GM18870 (cell line): ENCODE measurements at regions not wholly inside any gene's neighbourhood (a gene's known extent, or its start where the extent isn't known, plus 50 kb on each side); places are given as distances from the start of the nearest gene placed in this dataset.

Experiments used
- ATAC-seq: cut with Tn5 transposase; IDR thresholded peaks from one replicate; pipeline ENCODE4 v1.9.1; 2021; ENCODE audit warnings: moderate library complexity; ENCODE audit not compliant: unreplicated experiment

DNA sequence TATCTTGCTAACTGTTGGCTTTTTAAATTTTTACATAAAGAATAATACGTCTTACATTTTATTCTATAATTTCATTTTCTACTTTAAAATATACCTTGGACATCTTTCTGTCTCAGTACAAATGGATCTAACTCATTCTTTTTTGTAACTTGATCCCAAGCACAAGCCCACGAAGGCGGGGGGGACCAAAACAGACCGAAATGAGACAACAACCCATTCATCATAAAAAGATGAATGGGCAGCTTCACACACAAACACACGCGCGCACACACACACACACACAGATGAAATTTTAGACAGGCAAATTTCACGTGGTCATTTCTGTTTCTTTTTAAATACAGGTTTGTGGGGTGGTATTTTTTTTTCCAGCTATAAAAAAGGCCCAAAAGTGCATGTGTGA is 271.3 kb upstream of the TOPAZ1 start:
- no peak for ATAC-seq

DNA sequence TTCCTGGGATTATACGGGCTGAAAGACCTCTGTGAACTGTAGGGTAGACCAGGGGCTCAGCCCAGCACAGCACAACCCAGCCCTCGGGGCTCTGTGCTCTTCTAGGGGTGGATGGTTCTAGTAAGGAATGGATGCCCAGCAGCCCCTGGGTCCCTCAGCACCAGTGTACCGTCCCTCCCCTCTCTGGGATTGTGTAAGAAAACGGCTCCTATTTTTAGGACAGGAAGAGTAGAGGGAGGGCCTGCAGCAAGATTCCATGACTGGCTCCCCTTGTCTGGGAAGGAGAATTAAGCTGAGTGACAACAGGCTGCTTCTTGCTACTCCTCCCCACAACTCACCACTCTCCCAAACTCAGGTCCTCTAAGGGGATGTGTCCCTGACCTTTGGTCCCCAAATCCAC is 270.8 kb upstream of the TOPAZ1 start:
- no peak for ATAC-seq

DNA sequence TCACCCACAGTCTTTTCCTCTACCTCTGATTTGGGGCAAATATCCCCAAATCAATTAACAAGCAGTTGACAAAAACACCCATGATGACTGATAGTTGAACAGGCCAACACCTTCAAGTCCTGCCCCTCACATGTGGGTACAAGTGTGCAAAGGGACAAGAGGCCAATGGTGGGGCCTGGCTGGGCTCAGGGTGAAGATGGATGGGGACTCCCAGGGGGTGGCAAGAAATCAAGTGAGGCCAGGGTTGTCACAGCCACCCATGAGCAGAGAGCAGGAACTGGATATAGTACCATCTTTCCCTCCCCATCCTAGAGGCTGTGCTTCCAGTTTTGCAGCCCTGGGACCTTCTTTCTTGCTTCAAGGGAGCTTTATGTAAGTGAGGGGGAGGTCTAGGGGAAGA is 270.2 kb upstream of the TOPAZ1 start:
- no peak for ATAC-seq

DNA sequence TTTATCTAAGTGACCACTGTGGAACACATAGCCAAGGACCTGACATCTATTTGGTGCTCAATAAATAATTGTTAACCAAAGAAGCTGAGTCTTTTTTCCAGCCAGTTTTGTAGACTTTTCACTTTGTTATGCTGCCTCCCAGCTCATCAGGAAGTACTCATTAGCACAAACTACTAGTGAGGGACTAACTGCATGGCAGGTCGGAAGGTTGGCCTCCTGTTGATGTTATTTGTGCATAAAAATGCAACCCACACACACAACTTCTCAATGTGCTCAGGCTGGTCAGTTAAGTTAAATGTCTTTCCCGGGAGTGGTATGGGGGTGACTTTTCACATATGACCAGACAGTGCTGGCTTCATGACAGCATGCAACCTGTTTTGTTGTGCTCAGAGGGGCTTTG is 263.0 kb upstream of the TOPAZ1 start:
- ATAC-seq, result no peak

DNA sequence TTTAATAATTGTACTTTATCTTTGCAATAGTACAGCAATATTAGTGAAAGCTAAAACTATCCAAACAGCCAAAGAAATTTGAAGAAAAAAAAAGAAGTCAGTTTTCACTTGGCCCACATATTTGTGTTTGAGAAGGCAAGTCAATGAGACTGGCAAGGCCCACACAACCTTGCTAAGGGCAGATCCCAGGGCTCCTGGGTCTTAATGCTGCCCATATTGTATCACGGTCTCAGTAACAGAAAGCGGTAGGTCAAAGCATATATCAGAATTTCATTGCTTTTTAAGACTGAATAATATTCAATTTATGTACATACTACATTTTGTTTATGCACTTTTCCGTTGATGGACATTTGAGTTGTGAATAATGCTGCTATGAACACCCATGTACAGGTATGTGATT is 262.0 kb upstream of the TOPAZ1 start:
- ATAC-seq, result no peak

DNA sequence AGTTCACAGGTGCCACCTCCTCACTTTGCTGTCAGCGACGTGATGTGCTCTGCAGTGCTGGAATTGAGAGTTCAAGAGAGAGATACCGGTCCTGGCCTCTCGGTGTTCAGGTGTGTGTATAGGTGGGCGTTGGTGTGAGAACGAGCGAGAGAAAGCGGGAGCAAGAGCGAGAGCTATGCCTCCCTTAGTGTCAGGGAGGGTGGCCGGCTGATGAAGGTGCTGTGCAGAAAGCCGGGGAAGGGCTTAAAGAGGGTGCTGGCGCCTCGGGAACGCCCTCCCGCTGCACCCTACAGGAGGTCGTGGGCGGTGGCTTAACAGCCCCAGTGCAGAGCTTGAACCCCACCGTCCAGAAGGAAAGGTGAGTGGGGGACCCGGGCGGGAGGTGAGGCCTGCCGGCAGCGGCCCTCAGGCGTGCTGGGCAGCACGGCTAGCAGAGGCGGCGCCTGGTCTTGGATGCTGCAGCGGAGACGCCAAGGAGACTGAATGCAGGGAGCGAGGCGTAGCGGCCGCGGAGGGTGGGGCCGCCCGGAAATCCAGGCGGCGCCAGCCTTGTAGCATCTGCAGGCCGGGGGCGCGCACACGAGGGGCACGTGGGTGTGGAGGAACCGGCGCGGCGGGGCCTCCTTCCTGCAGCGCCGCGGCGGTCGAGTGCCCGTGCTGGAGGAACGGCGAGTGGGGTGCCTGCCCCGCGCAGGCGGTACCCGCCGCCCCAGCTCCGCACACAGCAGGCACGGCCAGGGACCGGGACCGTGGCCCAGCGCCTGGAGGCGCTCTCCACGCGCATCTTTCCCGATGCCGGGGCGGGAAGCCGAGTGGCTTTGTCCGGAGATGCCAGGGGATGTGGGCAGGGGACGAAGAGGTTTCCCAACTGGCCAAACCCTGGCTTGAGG is 246.8 kb upstream of the TOPAZ1 start:
- ATAC-seq, result no peak

DNA sequence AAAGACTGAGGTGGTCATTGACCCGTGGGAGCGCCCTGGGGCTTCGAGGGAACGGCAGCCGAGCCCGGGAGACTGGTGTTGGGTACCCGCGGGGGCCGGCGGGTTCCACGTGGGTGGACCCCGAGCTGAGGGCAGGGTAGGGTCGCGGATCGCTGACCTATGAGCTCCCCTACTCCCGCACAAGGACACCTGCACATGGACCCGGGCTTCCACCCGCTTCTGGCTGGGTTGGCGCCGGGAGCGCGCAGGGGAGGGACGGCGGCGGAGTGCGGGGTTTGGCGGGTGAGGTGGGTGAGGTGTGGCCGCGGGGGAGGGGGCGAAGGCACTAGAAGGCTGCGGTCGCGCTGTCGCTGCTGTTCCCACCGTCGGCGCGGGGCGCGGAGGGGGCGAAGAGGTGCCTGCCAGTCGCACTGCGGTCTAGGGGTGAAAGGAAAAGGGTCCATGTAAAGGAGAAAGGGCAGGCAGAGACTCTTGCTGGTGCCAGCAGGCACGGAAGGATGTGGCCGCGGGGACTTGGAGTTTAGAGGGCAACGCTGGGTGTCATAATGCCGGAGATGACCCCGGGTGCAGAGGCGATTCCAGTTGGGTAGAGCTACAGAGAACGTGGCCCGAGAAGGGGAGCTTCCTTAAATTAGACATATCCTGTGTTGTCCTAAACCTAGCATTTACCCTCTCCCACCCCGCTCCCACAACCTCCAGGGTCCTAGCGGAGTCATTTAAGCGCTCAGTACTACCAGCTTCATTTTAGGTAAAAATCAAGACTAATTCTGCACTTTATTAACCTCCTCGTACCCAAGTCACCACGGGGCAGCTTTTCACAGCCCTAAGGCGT is 245.9 kb upstream of the TOPAZ1 start:
- no peak for ATAC-seq

DNA sequence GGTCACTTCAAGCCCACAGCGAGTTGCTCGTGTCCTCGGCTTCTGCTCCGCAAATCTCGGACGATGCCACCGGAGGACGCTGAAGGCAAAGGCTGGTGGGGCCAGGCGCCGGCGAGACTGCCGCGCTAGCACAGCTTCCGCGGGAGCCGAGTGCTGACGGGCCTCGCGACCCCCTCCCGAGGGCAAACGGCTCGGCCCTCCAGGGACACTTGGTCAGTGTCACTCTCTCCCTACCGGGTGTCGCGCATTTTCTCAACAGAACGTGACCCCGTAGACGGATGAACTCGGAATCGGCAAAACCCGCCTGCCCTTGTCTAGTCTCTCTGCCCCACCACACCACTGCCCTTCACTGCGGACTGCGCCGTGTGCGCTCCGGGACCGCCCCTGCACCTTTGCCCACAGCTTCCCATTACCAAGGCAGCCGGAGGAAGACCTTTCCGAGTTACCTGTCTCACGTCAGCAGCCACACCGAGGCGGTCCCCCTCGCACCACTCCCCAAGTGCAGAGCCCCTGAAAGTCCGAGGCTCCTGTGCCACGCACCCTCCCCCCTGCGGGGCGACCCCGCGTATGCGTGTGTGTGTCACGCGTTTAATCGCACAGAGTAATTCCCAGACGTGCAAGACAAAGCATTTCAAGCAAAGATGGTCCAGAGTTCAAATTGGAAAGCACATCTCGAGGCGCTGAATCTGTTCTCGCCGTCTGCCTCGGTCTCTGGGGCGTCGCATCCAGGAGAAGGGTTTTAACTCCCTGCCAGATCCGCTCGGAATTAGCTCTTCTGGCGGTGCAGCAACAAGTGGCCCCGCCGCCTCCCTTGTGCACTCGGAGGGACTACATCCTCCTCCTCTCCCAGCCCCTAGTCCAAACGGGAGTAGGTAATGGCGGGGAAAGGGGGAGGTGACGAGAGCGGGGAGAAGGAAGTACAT is 245.0 kb upstream of the TOPAZ1 start:
- no peak for ATAC-seq

DNA sequence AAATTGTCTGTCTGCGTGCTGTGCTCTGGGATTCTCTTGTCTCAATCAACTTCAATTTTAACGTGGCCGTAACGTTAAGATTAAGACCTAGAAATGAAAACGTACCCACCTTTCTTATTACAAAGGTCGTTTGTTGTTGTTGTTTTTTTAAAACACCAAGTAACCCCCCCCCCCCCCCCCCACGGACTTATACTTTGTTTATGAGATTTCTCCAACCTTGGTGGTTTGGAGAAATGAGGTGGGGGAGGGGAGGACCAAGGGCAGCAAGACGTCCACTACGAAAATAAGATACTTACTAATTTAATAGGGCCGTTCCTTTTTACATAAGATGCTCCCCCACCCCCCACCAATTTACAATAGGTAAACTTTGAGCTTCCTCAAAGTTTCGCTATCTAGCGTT is 244.4 kb upstream of the TOPAZ1 start:
- ATAC-seq, result no peak

DNA sequence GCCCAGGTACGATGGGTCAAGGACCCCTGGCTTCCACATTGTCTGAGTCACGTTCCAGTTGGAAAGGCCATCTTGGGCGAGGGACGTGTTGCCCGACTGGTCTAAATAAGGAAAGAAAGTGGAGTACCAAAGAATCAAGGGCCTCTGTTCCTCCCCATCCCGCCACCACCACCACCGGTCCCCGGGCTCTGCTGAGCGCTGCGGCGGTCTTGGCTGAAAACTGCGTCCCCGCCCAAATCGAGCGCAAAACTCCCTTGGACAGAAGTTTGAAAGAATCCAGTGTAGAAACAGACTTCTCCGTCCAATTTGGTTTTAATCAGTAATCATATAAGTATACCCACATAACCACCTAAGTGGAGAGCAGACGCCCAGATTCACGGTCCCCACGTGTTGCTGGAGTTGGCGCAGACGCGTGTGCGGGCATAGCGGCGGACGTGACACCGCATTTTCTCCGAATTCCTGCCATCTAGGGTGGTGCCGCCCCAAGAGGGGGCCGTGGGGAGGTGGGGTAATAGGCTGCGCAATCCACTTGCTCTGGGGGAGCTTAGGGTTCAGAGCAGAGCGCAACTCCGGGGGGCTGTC is 243.8 kb upstream of the TOPAZ1 start:
- no peak for ATAC-seq

DNA sequence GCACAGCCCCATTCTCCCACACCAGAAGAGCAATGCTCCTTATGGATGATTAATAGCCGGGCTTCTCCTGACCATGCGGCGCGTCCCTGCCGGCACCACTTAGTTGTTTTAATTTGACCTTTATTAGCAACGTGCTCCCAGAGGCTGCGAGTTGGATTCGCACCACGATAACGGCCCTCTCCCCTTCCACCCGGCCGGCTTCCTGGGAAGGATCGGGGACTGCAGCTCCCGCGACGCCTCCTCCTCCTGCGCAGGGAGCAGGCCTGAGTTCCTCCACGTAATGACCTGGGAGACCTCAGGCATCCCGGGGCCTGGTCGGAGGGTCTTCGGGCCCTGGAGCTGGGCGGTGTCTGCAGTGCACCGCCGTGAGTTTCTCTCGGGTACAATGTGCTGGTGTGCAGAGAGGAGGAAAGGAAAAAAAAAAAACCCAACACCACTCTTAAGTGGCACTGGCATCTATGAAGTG is 243.3 kb upstream of the TOPAZ1 start:
- ATAC-seq, result no peak

DNA sequence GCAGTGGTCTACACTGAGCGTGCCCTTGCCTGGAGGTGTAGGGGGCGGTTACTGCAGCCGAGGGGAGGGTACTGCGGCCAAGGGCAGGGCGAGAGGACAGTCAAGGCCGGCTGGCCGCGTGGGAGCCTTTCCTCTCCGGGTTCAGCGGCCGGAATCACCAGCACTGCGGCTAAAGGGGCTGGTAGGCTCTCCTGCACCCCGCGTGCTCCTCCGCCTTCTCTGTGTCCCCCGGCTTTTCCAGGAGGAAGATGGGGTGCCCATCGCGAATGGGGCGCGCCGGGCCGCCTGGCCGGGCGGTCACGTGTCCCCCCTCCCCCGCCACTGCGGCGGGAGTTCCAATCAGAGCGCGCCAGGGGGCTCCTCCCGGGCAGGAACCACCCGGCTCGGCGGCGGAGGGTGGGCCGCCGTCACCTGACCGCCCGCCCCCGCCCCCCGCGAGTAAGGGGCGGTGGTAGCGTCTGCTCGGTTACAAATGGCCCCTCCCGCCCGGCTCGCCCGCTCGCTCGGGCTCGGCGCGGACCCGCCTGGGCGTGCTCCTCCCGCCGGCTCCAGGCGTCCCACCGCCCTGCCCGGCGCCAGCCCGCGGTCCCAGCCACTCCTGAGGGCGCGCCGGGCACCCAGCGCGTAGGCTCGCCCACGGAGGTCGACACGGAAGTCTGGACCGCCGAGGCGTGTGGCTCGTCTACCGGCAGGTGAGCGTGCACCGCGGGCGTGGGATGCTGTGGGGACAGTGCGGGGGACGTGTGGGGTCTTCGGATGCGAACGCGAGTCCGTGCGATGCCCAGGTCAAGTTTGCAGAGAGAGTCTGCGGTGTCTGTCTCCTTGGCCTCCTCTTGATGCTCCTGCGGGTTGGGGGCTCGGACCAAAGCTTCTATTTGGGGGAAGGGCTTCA is 242.6 kb upstream of the TOPAZ1 start:
- no peak for ATAC-seq

DNA sequence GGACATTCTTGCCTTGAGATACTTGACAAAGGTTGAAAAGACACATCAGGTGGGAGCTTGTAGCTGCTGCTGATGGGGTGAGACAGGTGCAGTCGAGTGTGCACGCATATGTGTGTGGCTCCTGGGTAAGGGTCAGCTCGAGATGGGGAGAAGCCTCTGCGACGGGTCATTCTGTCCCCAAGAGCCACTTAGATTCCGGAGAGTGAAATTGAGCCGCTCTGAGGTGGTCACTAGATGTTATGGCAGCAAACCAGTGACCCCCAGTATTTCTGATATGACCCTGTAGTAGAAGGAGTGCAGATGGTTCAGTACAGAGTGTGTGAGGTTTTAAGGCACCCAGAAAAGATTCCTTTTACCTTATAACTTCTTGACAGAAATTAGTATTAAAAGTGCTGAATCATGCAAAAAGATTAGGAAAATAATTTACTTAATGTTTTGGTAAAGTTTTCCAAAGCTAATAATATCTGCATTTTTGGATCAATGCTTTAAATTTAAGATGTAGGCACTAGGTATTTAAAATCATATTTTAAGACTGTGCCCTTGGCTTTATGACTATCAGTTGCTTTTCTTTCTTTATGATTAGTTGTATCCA is 241.9 kb upstream of the TOPAZ1 start:
- no peak for ATAC-seq

DNA sequence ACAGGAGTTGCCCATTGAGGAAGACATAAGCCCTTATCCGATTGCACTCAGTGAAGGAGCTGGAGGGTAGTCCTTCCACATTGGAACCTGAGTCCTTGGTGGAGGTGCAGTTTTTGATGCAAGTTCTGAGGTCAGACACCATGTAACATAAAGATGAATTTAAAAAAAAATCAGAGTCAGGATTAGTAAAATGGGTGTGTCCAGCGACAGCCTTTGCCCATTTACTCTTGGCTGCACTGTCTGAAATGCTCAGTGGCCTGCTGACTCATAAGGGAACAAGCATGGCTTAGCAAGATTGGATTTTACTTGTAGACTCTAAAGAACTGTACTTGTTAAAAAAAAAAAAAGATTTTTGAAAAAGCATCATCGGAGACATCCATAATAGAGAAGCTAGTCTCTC is 241.1 kb upstream of the TOPAZ1 start:
- ATAC-seq, result no peak

DNA sequence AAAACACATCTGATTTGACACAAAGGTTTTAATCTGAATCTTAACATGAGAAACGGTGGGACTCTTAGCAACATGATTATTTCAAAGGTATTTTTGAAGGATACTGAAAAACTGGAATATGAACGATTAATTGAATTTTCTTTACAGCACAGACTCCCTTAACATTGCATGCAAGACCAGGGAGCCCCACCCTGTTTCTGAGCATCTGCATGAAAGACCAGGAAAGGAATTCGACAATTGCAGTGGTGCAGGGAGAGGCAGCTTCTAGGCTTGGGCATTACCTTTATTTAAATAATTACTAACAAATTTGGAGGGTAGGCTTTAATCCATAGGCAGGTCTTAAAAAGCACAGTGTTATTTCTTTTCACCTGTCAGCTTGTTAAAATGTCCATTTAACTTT is 240.6 kb upstream of the TOPAZ1 start:
- no peak for ATAC-seq

DNA sequence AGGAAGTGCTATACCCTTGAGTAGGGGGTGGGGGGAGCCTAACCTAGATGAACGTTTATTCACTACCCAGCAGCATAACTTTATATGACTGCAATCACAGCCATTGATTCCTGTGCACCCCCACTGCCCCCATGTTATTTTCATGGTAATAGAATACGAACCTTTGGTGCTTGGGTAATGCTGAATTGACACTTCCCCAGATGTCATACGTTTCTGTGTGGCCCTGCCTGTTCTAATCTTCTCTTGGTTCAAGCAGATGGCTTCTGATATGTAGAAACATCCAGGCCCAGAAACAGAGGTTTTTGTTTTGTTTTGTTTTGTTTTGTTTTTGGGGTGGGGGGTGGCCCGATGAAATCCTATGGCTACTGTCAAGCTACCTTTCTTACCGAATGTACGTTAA is 237.9 kb upstream of the TOPAZ1 start:
- ATAC-seq, result no peak

DNA sequence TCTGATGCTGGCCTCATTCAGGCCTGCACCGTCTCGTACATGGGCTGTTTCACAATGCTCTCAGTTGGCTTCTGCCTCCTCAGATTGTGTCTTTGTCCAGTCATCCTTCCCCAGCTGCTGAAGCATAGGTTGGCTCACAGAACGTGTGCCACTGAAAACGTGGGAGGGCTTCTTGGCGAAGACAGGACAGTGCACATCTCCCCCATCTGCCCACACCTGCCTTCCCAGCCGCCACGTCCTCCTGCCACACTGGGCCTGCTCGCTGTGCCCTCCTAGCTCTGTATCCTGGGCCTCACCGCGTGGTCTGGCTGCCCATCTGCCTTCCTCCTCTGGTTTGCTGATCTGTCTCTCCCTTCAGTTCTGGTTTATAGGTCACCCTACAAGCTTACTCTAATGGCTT is 230.0 kb upstream of the TOPAZ1 start:
- ATAC-seq, result no peak

DNA sequence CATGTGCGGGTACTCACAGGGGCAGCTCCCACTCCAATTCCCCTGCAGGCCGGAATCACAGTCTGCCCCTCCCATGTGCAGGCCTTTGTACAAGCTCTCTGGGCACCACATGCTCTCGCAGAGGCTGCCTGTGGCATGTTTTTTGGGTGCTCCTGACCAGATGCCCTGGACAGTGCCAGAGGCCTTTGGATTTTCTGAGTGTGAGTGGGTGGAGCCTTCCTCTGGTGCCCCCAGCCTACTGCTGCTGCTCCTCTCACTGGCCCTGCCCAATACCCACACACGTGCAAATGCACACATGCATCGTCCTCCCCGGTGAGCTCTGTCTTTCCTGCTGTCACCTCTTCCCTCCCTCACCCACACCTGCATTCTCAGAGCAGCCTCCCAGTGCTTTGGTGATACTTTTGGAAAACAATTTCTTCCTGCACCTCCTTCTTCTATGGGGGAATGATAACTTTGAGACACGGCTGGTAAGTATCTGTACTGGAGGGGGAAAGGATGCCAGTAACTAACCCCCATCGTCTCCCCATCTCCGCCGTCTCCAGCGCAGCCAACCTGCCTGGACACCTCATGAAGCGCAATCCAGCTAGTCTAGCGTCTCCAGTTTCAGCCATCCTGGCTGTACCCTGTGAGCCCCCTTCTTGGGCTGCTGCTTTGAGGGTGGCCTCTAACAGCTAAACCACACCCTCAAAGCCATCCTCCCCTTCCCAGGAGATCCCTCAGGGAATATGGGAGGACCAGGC is 229.4 kb upstream of the TOPAZ1 start:
- no peak for ATAC-seq

DNA sequence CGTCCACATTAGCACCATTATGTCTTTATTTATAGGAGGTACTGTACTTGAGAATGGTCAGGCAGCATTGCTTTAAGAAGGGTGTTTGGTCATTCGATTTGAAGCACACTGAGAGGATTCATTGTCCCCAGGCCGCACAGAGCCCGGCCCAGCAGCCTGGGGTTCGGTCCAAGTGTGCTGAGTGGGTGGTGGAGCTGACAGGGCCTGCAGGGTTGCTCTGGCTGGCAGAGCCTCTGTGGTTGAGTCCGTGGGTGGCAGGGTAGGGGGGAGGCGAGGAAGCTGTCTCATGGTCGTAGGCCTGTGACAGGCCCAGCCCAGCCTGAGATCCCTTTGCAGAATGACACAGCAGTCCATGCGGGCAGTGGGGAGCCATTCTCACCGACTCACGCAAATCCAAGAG is 227.7 kb upstream of the TOPAZ1 start:
- ATAC-seq, result no peak
